GM12878 (cell line): ENCODE measurements at regions not wholly inside any gene's neighbourhood (a gene's known extent, or its start where the extent isn't known, plus 50 kb on each side); places are given as distances from the start of the nearest gene placed in this dataset.

Experiments used
- ATAC-seq: fragments of 200-7000 bp; cut with Tn5 transposase; 3 replicates; pipeline ENCODE4 v1.9.1; 2020; ENCODE audit warnings: mild to moderate bottlenecking, moderate library complexity
- BruUV-seq: library from RNA; stranded (reverse); fragments of 400-500 nt; replicated peaks from 2 replicates; lab custom pipeline; 2021; lab: Mats Ljungman, UMichigan
- CTCF ChIA-PET: fragments of 300-600 bp; sonication (Branson Sonifier 250); formaldehyde crosslinking; extraction: SDS; loops from one replicate; lab custom pipeline; 2021; ENCODE audit warnings: inconsistent platforms; lab: Yijun Ruan, JAX
- POLR2A ChIA-PET: fragments of 350-600 bp; formaldehyde crosslinking; extraction: SDS; loops from one replicate; lab custom pipeline; 2021; ENCODE audit warnings: inconsistent platforms; lab: Charles Lee
- RAD21 ChIA-PET: fragments of 300-600 bp; sonication (Branson Sonifier 250); formaldehyde crosslinking; loops from one replicate; lab custom pipeline; 2023; ENCODE audit warnings: antibody characterized with exemption; ENCODE audit not compliant: unreplicated experiment; lab: Charles Lee
- SMC1A ChIA-PET: fragments of 300-600 bp; sonication (Branson Sonifier 250); formaldehyde crosslinking; loops from one replicate; lab custom pipeline; 2023; ENCODE audit not compliant: unreplicated experiment, uncharacterized antibody; lab: Charles Lee
- DNase-seq: peaks from one replicate; pipeline ENCODE4 v3.0.0-alpha.2; 2011; ENCODE audit warnings: low read depth, low spot score
- FAIRE-seq: peaks from 3 replicates; lab custom pipeline; 2011; peaks lifted over from hg19 to GRCh38; lab: Jason Lieb, UNC
- H2AFZ ChIP-seq: 2 replicates; pipeline ENCODE4 v1.6.0; 2011; ENCODE audit warnings: low read depth, low read length, control low read depth; ENCODE audit not compliant: control insufficient read depth
- H3K27ac ChIP-seq: 2 replicates; pipeline ENCODE4 v1.5.1; 2011; ENCODE audit warnings: control low read depth; ENCODE audit not compliant: control insufficient read depth, insufficient read depth
- H3K27me3 ChIP-seq, 2 experiments: replicated peaks in 1 of 2; 2 replicates each; pipeline versions ENCODE4 v1.6.0 to v1.6.1; 2011; ENCODE audit warnings: low read length in 1 of 2; ENCODE audit not compliant: control insufficient read depth in 2 of 2, insufficient read depth in 2 of 2
- H3K36me3 ChIP-seq, 2 experiments: 2 replicates each; pipeline ENCODE4 v1.5.1; 2011; ENCODE audit warnings: low read length in 1 of 2; ENCODE audit not compliant: control insufficient read depth in 2 of 2, insufficient read depth in 2 of 2
- H3K4me1 ChIP-seq: 2 replicates; pipeline ENCODE4 v1.6.1; 2011; ENCODE audit warnings: mild to moderate bottlenecking, low read length, moderate library complexity, mixed read lengths; ENCODE audit not compliant: control insufficient read depth, insufficient read depth
- H3K4me2 ChIP-seq: 2 replicates; pipeline ENCODE4 v1.6.0; 2011; ENCODE audit warnings: control low read depth; ENCODE audit not compliant: control insufficient read depth, insufficient read depth
- H3K4me3 ChIP-seq: fragments of 200-600 bp; sonication (generic); 2 replicates; pipeline ENCODE4 v1.5.1; 2016
- H3K79me2 ChIP-seq: 2 replicates; pipeline ENCODE4 v1.6.0; 2011; ENCODE audit warnings: low read length; ENCODE audit not compliant: control insufficient read depth, insufficient read depth
- H3K9ac ChIP-seq: 2 replicates; pipeline ENCODE4 v1.8.0; 2011; ENCODE audit warnings: low read length, control low read depth, mixed read lengths; ENCODE audit not compliant: control insufficient read depth, insufficient read depth
- H3K9me3 ChIP-seq: replicated peaks from 3 replicates; pipeline ENCODE4 v1.5.1; 2011; ENCODE audit warnings: mild to moderate bottlenecking, low read length; ENCODE audit not compliant: control insufficient read depth, insufficient read depth
- H4K20me1 ChIP-seq: 2 replicates; pipeline ENCODE4 v1.6.0; 2011; ENCODE audit not compliant: control insufficient read depth, insufficient read depth
- BCL11A ChIP-seq: IDR thresholded peaks from 2 replicates; pipeline ENCODE4 v1.6.1; 2011; ENCODE audit warnings: low read depth, low read length
- CBX3 ChIP-seq: fragments of 200-600 bp; sonication (generic); IDR thresholded peaks from 2 replicates; pipeline ENCODE4 v1.6.1; 2016; ENCODE audit warnings: low read depth, borderline replicate concordance
- CBX5 ChIP-seq: sonication (generic); IDR thresholded peaks from 2 replicates; pipeline ENCODE4 v1.6.1; 2016; ENCODE audit warnings: low read depth, moderate library complexity, mild to moderate bottlenecking, inconsistent platforms
- CREB1 ChIP-seq: IDR thresholded peaks from 2 replicates; pipeline ENCODE4 v1.6.1; 2012; ENCODE audit warnings: low read depth, mild to moderate bottlenecking, inconsistent platforms
- DPF2 ChIP-seq: fragments of 450-650 bp; IDR thresholded peaks from 2 replicates; pipeline ENCODE4 v1.6.1; 2017; ENCODE audit warnings: mild to moderate bottlenecking
- EED ChIP-seq: sonication (generic); IDR thresholded peaks from 2 replicates; pipeline ENCODE4 v1.6.1; 2016; ENCODE audit warnings: antibody characterized with exemption, low read depth
- ESRRA ChIP-seq: IDR thresholded peaks from 2 replicates; pipeline ENCODE4 v1.6.1; 2012; ENCODE audit warnings: mild to moderate bottlenecking, low read length, improper control_type of control experiment
- HDAC6 ChIP-seq: fragments of 200-600 bp; sonication (generic); IDR thresholded peaks from one replicate; pipeline ENCODE4 v1.8.0; 2017; ENCODE audit warnings: antibody characterized with exemption; ENCODE audit not compliant: unreplicated experiment
- NFXL1 ChIP-seq: fragments of 450-650 bp; IDR thresholded peaks from 2 replicates; pipeline ENCODE4 v1.6.1; 2017; ENCODE audit warnings: antibody characterized with exemption, mild to moderate bottlenecking, borderline replicate concordance
- NR2C2 ChIP-seq: IDR thresholded peaks from 2 replicates; pipeline ENCODE4 v1.6.1; 2011; ENCODE audit warnings: borderline replicate concordance, low read depth; ENCODE audit not compliant: control insufficient read depth, insufficient read length
- RFX5 ChIP-seq: IDR thresholded peaks from 2 replicates; pipeline ENCODE4 v1.6.1; 2011; ENCODE audit warnings: low read depth, low read length, improper control_type of control experiment
- RUNX3 ChIP-seq: IDR thresholded peaks from 2 replicates; pipeline ENCODE4 v1.6.1; 2012; ENCODE audit warnings: low read length, inconsistent platforms
- SMC3 ChIP-seq: IDR thresholded peaks from 2 replicates; pipeline ENCODE4 v1.6.1; 2011; ENCODE audit warnings: low read length, improper control_type of control experiment, borderline replicate concordance
- SREBF1 ChIP-seq: IDR thresholded peaks from 2 replicates; pipeline ENCODE4 v1.6.1; 2012; ENCODE audit warnings: mild to moderate bottlenecking, low read length
- STAT3 ChIP-seq: IDR thresholded peaks from 2 replicates; pipeline ENCODE4 v1.6.1; 2011; ENCODE audit warnings: low read depth, low read length, improper control_type of control experiment
- TAF1 ChIP-seq: IDR thresholded peaks from 2 replicates; pipeline ENCODE4 v1.6.1; 2011; ENCODE audit warnings: mild to moderate bottlenecking, low read depth, low read length, borderline replicate concordance
- TBL1XR1 ChIP-seq: IDR thresholded peaks from 2 replicates; pipeline ENCODE4 v1.6.1; 2012; ENCODE audit warnings: low read depth, low read length, improper control_type of control experiment
- TCF7 ChIP-seq: IDR thresholded peaks from 2 replicates; pipeline ENCODE4 v1.6.1; 2014; ENCODE audit warnings: antibody characterized with exemption, borderline replicate concordance
- USF2 ChIP-seq: IDR thresholded peaks from 2 replicates; pipeline ENCODE4 v1.6.1; 2011; ENCODE audit warnings: low read depth, low read length, improper control_type of control experiment, borderline replicate concordance
- ZNF24 ChIP-seq: fragments of 450-650 bp; IDR thresholded peaks from 2 replicates; pipeline ENCODE4 v1.6.1; 2017; ENCODE audit warnings: antibody characterized with exemption, mild to moderate bottlenecking
- WGBS: methylation state at CpG from one replicate; pipeline ENCODE4 v1.1.6; 2016; ENCODE audit warnings: low lambda C conversion rate; ENCODE audit not compliant: insufficient replicate concordance, insufficient coverage; ENCODE audit errors: missing lambda C conversion rate; 5-methylcytosine and 5-hydroxymethylcytosine counted together
- in situ Hi-C: fragments of 300-500 bp; cut with MboI; formaldehyde crosslinking; loops from 9 replicates; pipeline ENCODE4 v1.14.3; 2018; ENCODE audit warnings: mixed read lengths
- intact Hi-C: fragments of 100-400 bp; cut with micrococcal nuclease; formaldehyde crosslinking; loops from one replicate; pipeline ENCODE4 v1.14.2; 2022; ENCODE audit not compliant: unreplicated experiment

- 80% methylated on average over 1 of the region's 1 CpG for WGBS
- BruUV-seq: no TSS peak
- no peak overlapping the region for H3K4me3 ChIP-seq
Measured at GRCh38 chr4:11842620-11843263, 414.0 kb upstream of the HS3ST1 start.

More at GRCh38 chr4:11842620-11843263, 414.0 kb upstream of the HS3ST1 start:
- H3K9me3 ChIP-seq: no peaks in the 10 kb centered on the region
- POLR2A ChIA-PET: no interaction called here
- no peak for TF ChIP-seq SREBF1
- no peak for TF ChIP-seq NR2C2
- TF ChIP-seq CBX5: no peak
- no peak for TF ChIP-seq ZNF24
- TF ChIP-seq TCF7: no peak
- no peak for TF ChIP-seq STAT3
- no peak for TF ChIP-seq USF2
- TF ChIP-seq CBX3: no peak
- no peak for TF ChIP-seq DPF2
- no peak for TF ChIP-seq HDAC6
- no peak for TF ChIP-seq RUNX3
- TF ChIP-seq EED: no peak
- no peak for TF ChIP-seq RFX5
- no peak for TF ChIP-seq TBL1XR1
- no peak for TF ChIP-seq TAF1
- no peak for TF ChIP-seq ESRRA
- TF ChIP-seq BCL11A: no peak
- no peak for TF ChIP-seq NFXL1
- no peak for TF ChIP-seq SMC3
- TF ChIP-seq CREB1: no peak
- ATAC-seq (no peak), FAIRE-seq (no peak), DNase-seq (no peak)
- no peak overlapping the region for H2AFZ ChIP-seq
- CTCF ChIA-PET: no interaction called here
- RAD21 ChIA-PET: no interaction called here
- H3K9ac ChIP-seq: no peak overlapping the region
- H3K27me3 ChIP-seq: no peaks in the 10 kb centered on the region
- in situ Hi-C loops: loop anchor here (10.0 kb wide), 1 partner anchor 62 kb away; no protein-coding TSS in a partner anchor
- SMC1A ChIA-PET: no interaction called here
- H3K79me2 ChIP-seq: no peaks in the 10 kb centered on the region
- no peaks in the 10 kb centered on the region for H3K4me1 ChIP-seq
- no peak overlapping the region for H3K4me2 ChIP-seq
- no peak overlapping the region for H3K27ac ChIP-seq
- H4K20me1 ChIP-seq: no peaks in the 10 kb centered on the region
- intact Hi-C loops: no loop called here
- H3K36me3 ChIP-seq: no peaks in the 10 kb centered on the region
